ENCODE measurements at regions not wholly inside any gene's neighbourhood (a gene's known extent, or its start where the extent isn't known, plus 50 kb on each side); places are given as distances from the start of the nearest gene placed in this dataset.

DNA sequence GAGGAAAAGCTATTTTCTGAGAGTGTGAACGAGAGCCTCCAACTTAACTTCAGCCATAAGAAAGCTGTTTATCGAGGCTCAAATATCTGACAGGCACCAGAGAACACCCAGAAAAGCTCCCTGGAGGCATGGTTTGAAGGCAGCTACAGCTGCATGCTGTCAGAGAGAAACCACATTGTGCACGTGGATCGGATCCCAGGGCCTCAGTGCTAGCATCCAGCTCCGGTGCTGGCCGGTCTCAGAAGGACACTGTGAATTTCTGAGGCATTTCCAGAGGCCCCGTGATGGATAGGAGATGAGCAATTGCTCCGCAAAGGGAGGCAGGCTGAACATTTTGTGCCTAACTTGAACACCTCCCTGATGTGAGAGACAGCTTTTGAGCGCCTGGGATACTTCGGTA is 315.7 kb downstream of the FGF9 start:
- H3K18ac ChIP-seq (ENCODE audit: low read length), result no peak overlapping the region
- H4K91ac ChIP-seq (ENCODE audit: low read depth, low read length), result no peak overlapping the region
- no peaks in the 10 kb centered on the region for H3K27me3 ChIP-seq (ENCODE audit: insufficient read depth, low read length)
- no peak overlapping the region for H2BK120ac ChIP-seq (ENCODE audit: insufficient read depth, low read length, poor library complexity)
- no peak for DNase-seq
- no peak overlapping the region for H2AK5ac ChIP-seq (ENCODE audit: low read length)
- H3K14ac ChIP-seq (ENCODE audit: low read length), result no peak overlapping the region
- H3K36me3 ChIP-seq (ENCODE audit: control insufficient read depth in 1 of 2, insufficient read depth in 2 of 2, low read length in 2 of 2), result no peaks in the 10 kb centered on the region
- H2BK5ac ChIP-seq (ENCODE audit: low read depth, low read length, poor library complexity), result no peak overlapping the region
- WGBS (ENCODE audit: extremely low coverage, insufficient coverage, insufficient read length), result no CpG with 5 or more reads among the region's 10 CpGs
- H3K79me2 ChIP-seq (ENCODE audit: control insufficient read depth, insufficient read depth, low read length, poor library complexity), result no peaks in the 10 kb centered on the region
- no peaks in the 10 kb centered on the region for H3K4me1 ChIP-seq (ENCODE audit: control insufficient read depth in 1 of 2, insufficient read depth in 2 of 2, low read length in 2 of 2)
- no peak overlapping the region for H3K9ac ChIP-seq (ENCODE audit: low read length)
- no peak overlapping the region for H4K8ac ChIP-seq (ENCODE audit: low read depth, low read length)
- no peak overlapping the region for H3K4me3 ChIP-seq (ENCODE audit: low read depth, low read length)
- H3K4me2 ChIP-seq (ENCODE audit: low read length), result no peak overlapping the region
- no peak overlapping the region for H4K12ac ChIP-seq (ENCODE audit: low read depth, low read length)
- no peak overlapping the region for H2AFZ ChIP-seq (ENCODE audit: insufficient read depth, low read length, poor library complexity)
- no peak overlapping the region for H3K4ac ChIP-seq (ENCODE audit: low read depth, low read length)
- H3K23ac ChIP-seq (ENCODE audit: low read length), result no peak overlapping the region
- no peaks in the 10 kb centered on the region for H3K79me1 ChIP-seq (ENCODE audit: low read length)
- peaks cover 3% of the 10 kb centered on the region for H3K9me3 ChIP-seq (ENCODE audit: insufficient read depth, low read depth, low read length)
- H3K27ac ChIP-seq (ENCODE audit: low read depth, low read length), result no peak overlapping the region
- H2BK12ac ChIP-seq (ENCODE audit: low read length), result no peak overlapping the region

DNA sequence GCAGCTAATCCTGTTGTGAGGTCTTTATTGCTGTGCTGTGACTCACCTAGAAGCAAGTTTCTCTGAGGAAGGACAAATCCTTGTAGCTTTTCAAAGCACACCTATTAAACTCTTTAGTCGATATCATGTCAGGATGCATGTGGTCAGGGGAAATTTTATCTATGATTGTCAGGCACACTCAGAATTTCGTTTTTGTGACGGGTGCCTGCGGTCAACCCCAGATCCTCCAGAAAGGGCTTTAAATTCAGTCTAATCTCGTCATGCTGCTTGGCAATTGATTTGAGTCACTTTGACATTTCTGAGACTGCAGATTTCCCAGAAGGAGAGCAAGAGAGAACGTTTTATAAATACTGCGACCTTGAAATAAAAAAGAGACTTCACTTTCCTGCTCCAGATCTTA is 316.9 kb downstream of the FGF9 start:
- Histone ChIP-seq H3K18ac (ENCODE audit: low read length) (no peak overlapping the region), H3K4me3 (ENCODE audit: low read depth, low read length) (no peak overlapping the region), H2BK5ac (ENCODE audit: low read depth, low read length, poor library complexity) (no peak overlapping the region), H3K4me2 (ENCODE audit: low read length) (no peak overlapping the region), H3K4me1 (ENCODE audit: control insufficient read depth in 1 of 2, insufficient read depth in 2 of 2, low read length in 2 of 2) (no peaks in the 10 kb centered on the region), H2BK12ac (ENCODE audit: low read length) (no peak overlapping the region), H3K14ac (ENCODE audit: low read length) (no peak overlapping the region), H3K79me2 (ENCODE audit: control insufficient read depth, insufficient read depth, low read length, poor library complexity) (no peaks in the 10 kb centered on the region), H3K27me3 (ENCODE audit: insufficient read depth, low read length) (no peaks in the 10 kb centered on the region), H3K4ac (ENCODE audit: low read depth, low read length) (no peak overlapping the region), H3K79me1 (ENCODE audit: low read length) (no peaks in the 10 kb centered on the region), H4K12ac (ENCODE audit: low read depth, low read length) (no peak overlapping the region), H4K91ac (ENCODE audit: low read depth, low read length) (no peak overlapping the region), H4K8ac (ENCODE audit: low read depth, low read length) (no peak overlapping the region), H3K27ac (ENCODE audit: low read depth, low read length) (no peak overlapping the region), H2AK5ac (ENCODE audit: low read length) (no peak overlapping the region), H3K23ac (ENCODE audit: low read length) (no peak overlapping the region), H3K36me3 (ENCODE audit: control insufficient read depth in 1 of 2, insufficient read depth in 2 of 2, low read length in 2 of 2) (no peaks in the 10 kb centered on the region), H3K9ac (ENCODE audit: low read length) (no peak overlapping the region), H2BK120ac (ENCODE audit: insufficient read depth, low read length, poor library complexity) (no peak overlapping the region), H2AFZ (ENCODE audit: insufficient read depth, low read length, poor library complexity) (no peak overlapping the region), H3K9me3 (ENCODE audit: insufficient read depth, low read depth, low read length) (peaks cover 3% of the 10 kb centered on the region)
- no peak for DNase-seq
- WGBS (ENCODE audit: extremely low coverage, insufficient coverage, insufficient read length), result no CpG with 5 or more reads among the region's 7 CpGs

DNA sequence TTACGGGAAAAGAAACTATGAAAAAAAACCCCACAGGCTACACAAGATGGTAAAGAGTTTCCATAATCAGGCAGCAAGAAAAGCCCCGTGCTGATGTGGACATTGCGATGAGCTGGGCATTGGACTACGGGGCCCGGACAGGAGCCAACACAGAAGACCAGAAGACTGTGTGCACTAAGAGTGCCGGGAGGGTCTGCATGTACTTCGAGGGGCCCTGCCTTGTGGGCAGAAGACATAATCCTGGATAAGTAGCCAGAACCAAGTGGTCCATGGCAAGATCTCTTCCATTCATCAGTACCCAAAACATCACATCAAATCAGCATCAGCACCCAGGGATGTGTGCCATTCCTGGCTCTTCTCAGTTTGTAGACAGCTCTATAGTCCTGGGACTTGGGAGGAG is 317.8 kb downstream of the FGF9 start:
- Histone ChIP-seq H3K23ac (ENCODE audit: low read length) (no peak overlapping the region), H2AK5ac (ENCODE audit: low read length) (no peak overlapping the region), H2AFZ (ENCODE audit: insufficient read depth, low read length, poor library complexity) (no peak overlapping the region), H3K36me3 (ENCODE audit: control insufficient read depth in 1 of 2, insufficient read depth in 2 of 2, low read length in 2 of 2) (no peaks in the 10 kb centered on the region), H3K14ac (ENCODE audit: low read length) (no peak overlapping the region), H3K18ac (ENCODE audit: low read length) (no peak overlapping the region), H3K79me2 (ENCODE audit: control insufficient read depth, insufficient read depth, low read length, poor library complexity) (no peaks in the 10 kb centered on the region), H3K4me1 (ENCODE audit: control insufficient read depth in 1 of 2, insufficient read depth in 2 of 2, low read length in 2 of 2) (no peaks in the 10 kb centered on the region), H3K4ac (ENCODE audit: low read depth, low read length) (no peak overlapping the region), H3K79me1 (ENCODE audit: low read length) (no peaks in the 10 kb centered on the region), H3K9ac (ENCODE audit: low read length) (peak overlapping the region; percentile 40), H3K4me2 (ENCODE audit: low read length) (no peak overlapping the region), H3K27me3 (ENCODE audit: insufficient read depth, low read length) (no peaks in the 10 kb centered on the region), H4K8ac (ENCODE audit: low read depth, low read length) (no peak overlapping the region), H4K91ac (ENCODE audit: low read depth, low read length) (no peak overlapping the region), H4K12ac (ENCODE audit: low read depth, low read length) (no peak overlapping the region), H2BK12ac (ENCODE audit: low read length) (no peak overlapping the region), H3K9me3 (ENCODE audit: insufficient read depth, low read depth, low read length) (peaks cover 3% of the 10 kb centered on the region), H2BK120ac (ENCODE audit: insufficient read depth, low read length, poor library complexity) (no peak overlapping the region), H3K27ac (ENCODE audit: low read depth, low read length) (no peak overlapping the region), H2BK5ac (ENCODE audit: low read depth, low read length, poor library complexity) (no peak overlapping the region), H3K4me3 (ENCODE audit: low read depth, low read length) (no peak overlapping the region)
- no peak for DNase-seq
- WGBS (ENCODE audit: extremely low coverage, insufficient coverage, insufficient read length), result no CpG with 5 or more reads among the region's 7 CpGs

DNA sequence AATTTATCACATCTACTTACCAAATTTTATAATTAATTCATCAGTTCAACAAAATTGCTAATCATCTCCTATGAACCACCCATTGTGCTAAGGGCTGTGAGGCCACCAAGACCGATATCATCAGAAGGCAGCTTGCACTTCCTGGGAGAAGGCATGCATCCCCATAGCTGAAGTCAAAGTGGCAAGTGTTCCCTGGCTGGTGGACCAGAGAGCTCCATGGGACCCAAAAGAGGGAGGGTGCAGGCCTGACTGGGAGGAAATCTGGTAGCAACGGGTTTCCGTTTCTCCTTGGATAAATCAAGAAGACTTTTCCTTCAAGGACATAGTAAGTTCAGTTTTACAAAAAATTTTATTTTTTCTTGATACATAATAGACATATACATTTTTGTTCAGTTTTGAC is 325.2 kb downstream of the FGF9 start:
- no peak overlapping the region for H2BK5ac ChIP-seq (ENCODE audit: low read depth, low read length, poor library complexity)
- DNase-seq, result no peak
- H3K27ac ChIP-seq (ENCODE audit: low read depth, low read length), result no peak overlapping the region
- no CpG with 5 or more reads among the region's 3 CpGs for WGBS (ENCODE audit: extremely low coverage, insufficient coverage, insufficient read length)
- H3K79me1 ChIP-seq (ENCODE audit: low read length), result no peaks in the 10 kb centered on the region
- no peak overlapping the region for H4K8ac ChIP-seq (ENCODE audit: low read depth, low read length)
- no peak overlapping the region for H3K4me2 ChIP-seq (ENCODE audit: low read length)
- H3K14ac ChIP-seq (ENCODE audit: low read length), result no peak overlapping the region
- H3K36me3 ChIP-seq (ENCODE audit: control insufficient read depth in 1 of 2, insufficient read depth in 2 of 2, low read length in 2 of 2), result no peaks in the 10 kb centered on the region
- H4K91ac ChIP-seq (ENCODE audit: low read depth, low read length), result no peak overlapping the region
- H3K18ac ChIP-seq (ENCODE audit: low read length), result no peak overlapping the region
- H4K12ac ChIP-seq (ENCODE audit: low read depth, low read length), result no peak overlapping the region
- no peaks in the 10 kb centered on the region for H3K79me2 ChIP-seq (ENCODE audit: control insufficient read depth, insufficient read depth, low read length, poor library complexity)
- no peak overlapping the region for H3K23ac ChIP-seq (ENCODE audit: low read length)
- H2AK5ac ChIP-seq (ENCODE audit: low read length), result no peak overlapping the region
- no peak overlapping the region for H2AFZ ChIP-seq (ENCODE audit: insufficient read depth, low read length, poor library complexity)
- H3K9me3 ChIP-seq (ENCODE audit: insufficient read depth, low read depth, low read length), result no peaks in the 10 kb centered on the region
- H3K4ac ChIP-seq (ENCODE audit: low read depth, low read length), result no peak overlapping the region
- H3K9ac ChIP-seq (ENCODE audit: low read length), result no peak overlapping the region
- no peaks in the 10 kb centered on the region for H3K4me1 ChIP-seq (ENCODE audit: control insufficient read depth in 1 of 2, insufficient read depth in 2 of 2, low read length in 2 of 2)
- H2BK12ac ChIP-seq (ENCODE audit: low read length), result no peak overlapping the region
- H3K4me3 ChIP-seq (ENCODE audit: low read depth, low read length), result no peak overlapping the region
- no peaks in the 10 kb centered on the region for H3K27me3 ChIP-seq (ENCODE audit: insufficient read depth, low read length)
- no peak overlapping the region for H2BK120ac ChIP-seq (ENCODE audit: insufficient read depth, low read length, poor library complexity)
